Cardiac muscle cell (in vitro differentiated cells and primary cell): ENCODE measurements at regions not wholly inside any gene's neighbourhood (a gene's known extent, or its start where the extent isn't known, plus 50 kb on each side); places are given as distances from the start of the nearest gene placed in this dataset.

ENCODE experiments used
- DNase-seq, 2 donors: peaks; one replicate each; pipeline versions ENCODE4 v3.0.0 to v3.0.0-alpha.2; 2010 to 2017; ENCODE audit warnings: low read depth in 1 of 2, low spot score in 1 of 2
- H3K27ac ChIP-seq: fragments of 200-600 bp; sonication (generic); 2 replicates; pipeline ENCODE4 v1.5.1; 2016
- H3K27me3 ChIP-seq: fragments of 200-600 bp; sonication (generic); 2 replicates; pipeline ENCODE4 v1.6.0; 2016; ENCODE audit warnings: control low read depth
- H3K36me3 ChIP-seq: fragments of 200-600 bp; sonication (generic); 2 replicates; pipeline ENCODE4 v1.5.1; 2016; ENCODE audit warnings: control low read depth
- H3K4me1 ChIP-seq: fragments of 200-600 bp; sonication (generic); 2 replicates; pipeline ENCODE4 v1.8.1; 2017; ENCODE audit warnings: low read depth, mild to moderate bottlenecking, mixed run types
- H3K4me3 ChIP-seq: fragments of 200-600 bp; sonication (generic); 2 replicates; pipeline ENCODE4 v1.5.1; 2016; ENCODE audit warnings: mild to moderate bottlenecking
- H3K9me3 ChIP-seq: fragments of 200-600 bp; sonication (generic); 2 replicates; pipeline ENCODE4 v1.5.1; 2017; ENCODE audit warnings: low read depth, mild to moderate bottlenecking, control low read depth
- TF ChIP-seq, protein P1 (sequence below): IDR thresholded peaks from 2 replicates; pipeline ENCODE4 v1.5.1; 2012; ENCODE audit warnings: low read depth, mild to moderate bottlenecking, low read length

GRCh38 chr5:73379435-73379834 lies 69.1 kb downstream of the FOXD1 start:
- Histone ChIP-seq H3K4me1 (no peaks in the 10 kb centered on the region), H3K4me3 (no peak overlapping the region), H3K9me3 (no peaks in the 10 kb centered on the region), H3K36me3 (no peaks in the 10 kb centered on the region), H3K27ac (no peak overlapping the region), H3K27me3 (no peaks in the 10 kb centered on the region)
- DNase-seq = no peak
- TF ChIP-seq, protein P1, sequence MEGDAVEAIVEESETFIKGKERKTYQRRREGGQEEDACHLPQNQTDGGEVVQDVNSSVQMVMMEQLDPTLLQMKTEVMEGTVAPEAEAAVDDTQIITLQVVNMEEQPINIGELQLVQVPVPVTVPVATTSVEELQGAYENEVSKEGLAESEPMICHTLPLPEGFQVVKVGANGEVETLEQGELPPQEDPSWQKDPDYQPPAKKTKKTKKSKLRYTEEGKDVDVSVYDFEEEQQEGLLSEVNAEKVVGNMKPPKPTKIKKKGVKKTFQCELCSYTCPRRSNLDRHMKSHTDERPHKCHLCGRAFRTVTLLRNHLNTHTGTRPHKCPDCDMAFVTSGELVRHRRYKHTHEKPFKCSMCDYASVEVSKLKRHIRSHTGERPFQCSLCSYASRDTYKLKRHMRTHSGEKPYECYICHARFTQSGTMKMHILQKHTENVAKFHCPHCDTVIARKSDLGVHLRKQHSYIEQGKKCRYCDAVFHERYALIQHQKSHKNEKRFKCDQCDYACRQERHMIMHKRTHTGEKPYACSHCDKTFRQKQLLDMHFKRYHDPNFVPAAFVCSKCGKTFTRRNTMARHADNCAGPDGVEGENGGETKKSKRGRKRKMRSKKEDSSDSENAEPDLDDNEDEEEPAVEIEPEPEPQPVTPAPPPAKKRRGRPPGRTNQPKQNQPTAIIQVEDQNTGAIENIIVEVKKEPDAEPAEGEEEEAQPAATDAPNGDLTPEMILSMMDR = no peak

GRCh38 chr5:73378765-73379164 lies 69.8 kb downstream of the FOXD1 start:
- Histone ChIP-seq H3K4me3 (no peak overlapping the region), H3K36me3 (no peaks in the 10 kb centered on the region), H3K27ac (no peak overlapping the region), H3K4me1 (no peaks in the 10 kb centered on the region), H3K9me3 (no peaks in the 10 kb centered on the region), H3K27me3 (no peaks in the 10 kb centered on the region)
- no peak for DNase-seq
- TF ChIP-seq, protein P1 = no peak

DNA sequence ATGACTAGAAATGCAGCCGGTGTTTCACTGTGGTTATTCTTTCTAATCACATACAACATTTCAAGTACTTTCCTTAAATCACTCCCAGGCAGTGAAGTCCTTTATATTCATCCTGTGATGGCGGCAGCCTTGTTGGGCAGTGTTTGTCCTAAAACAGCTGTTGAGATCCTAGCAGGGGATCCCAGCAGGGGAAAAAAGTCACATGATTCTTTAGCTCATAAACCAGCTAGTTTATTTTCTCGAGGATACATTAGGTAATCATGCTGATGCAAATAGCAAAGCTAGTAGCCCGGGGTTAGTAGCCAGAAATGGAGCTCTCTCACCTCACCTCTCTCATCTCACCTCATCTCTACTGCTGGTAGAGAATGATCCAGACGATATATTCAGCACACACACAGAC lies 70.5 kb downstream of the FOXD1 start:
- Histone ChIP-seq H3K9me3 (no peaks in the 10 kb centered on the region), H3K4me1 (no peaks in the 10 kb centered on the region), H3K36me3 (no peaks in the 10 kb centered on the region), H3K4me3 (no peak overlapping the region), H3K27ac (no peak overlapping the region), H3K27me3 (no peaks in the 10 kb centered on the region)
- DNase-seq = no peak
- TF ChIP-seq, protein P1 = no peak

DNA sequence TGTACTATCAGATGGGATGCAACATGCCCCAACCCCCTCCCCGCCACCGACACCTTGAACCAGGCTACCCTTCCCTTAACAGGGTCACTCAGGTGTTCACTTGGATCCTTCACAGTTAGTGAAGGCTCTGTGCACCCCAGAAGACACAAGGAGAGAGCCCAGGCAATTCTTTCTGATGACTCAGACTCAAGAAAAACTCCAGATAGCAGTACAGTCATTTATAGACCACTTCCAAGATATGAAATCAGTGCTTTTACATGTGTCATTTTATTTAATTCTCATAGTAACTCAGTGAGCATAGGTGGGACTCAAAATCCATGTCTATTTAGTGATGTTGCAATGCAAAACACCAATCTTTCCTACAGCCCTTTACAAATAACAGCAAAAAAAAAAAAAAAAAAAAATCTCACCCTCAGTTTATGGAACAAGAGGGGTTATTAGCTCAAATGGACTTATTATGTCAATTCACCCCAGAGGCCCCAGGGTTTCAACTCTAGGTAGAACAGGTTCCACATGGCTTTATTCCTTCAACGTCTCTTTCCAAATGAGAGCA lies 71.9 kb downstream of the FOXD1 start:
- Histone ChIP-seq H3K27me3 (no peaks in the 10 kb centered on the region), H3K36me3 (no peaks in the 10 kb centered on the region), H3K4me1 (no peaks in the 10 kb centered on the region), H3K4me3 (no peak overlapping the region), H3K27ac (no peak overlapping the region), H3K9me3 (no peaks in the 10 kb centered on the region)
- DNase-seq = peak in 1 of 2 donors; percentile 27
- TF ChIP-seq, protein P1 = no peak

DNA sequence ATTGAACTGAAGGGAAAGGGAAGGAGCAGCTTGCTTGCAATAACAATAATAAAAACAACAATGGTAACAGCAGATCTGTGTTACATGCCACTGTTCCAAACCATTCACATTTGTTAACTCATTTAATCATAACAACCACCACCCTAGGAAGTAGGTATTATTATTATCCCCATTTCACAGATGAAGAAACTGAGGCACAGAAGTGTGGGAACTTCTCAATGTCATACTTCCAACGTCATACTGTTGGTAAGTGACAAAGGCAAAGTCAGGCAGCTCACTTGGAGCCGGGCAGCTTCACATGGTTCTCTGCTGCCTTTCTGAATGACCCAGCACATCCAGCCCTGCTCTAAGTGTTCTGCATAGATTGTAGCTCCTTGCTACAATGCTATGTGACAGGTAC lies 72.6 kb downstream of the FOXD1 start:
- no peak for DNase-seq

More for the DNA sequence above, 72.6 kb downstream of the FOXD1 start:
- Histone ChIP-seq H3K27ac (no peak overlapping the region), H3K36me3 (no peaks in the 10 kb centered on the region), H3K4me3 (no peak overlapping the region), H3K4me1 (no peaks in the 10 kb centered on the region), H3K9me3 (no peaks in the 10 kb centered on the region), H3K27me3 (no peaks in the 10 kb centered on the region)
- TF ChIP-seq, protein P1 = no peak
